ENCODE measurements at regions not wholly inside any gene's neighbourhood (a gene's known extent, or its start where the extent isn't known, plus 50 kb on each side); places are given as distances from the start of the nearest gene placed in this dataset.

DNA sequence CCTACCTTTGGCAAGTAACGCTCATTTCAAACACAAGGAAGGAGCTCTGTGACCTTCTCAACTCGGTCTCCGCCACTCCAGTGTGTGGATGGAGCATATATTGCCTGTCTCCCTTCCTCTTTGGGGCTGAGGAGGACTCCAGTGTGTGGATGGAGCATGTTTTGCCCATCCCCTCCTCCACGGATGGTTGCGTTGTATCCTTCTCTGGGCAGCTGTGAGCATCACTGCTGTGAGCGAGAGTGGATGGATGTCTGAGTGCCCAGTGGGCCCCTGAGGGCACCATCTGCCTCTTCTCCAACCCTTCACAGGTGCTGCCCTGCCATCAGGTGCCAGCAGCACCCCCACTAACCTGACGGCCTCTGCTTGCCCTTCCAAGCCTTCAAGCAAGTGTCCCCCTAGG lies 186.2 kb downstream of the TEX29 start:
- no peaks in the 10 kb centered on the region for H4K20me1 ChIP-seq (ENCODE audit: low read depth, low read length)
- no peak overlapping the region for H2AFZ ChIP-seq (ENCODE audit: low read depth, low read length, severe bottlenecking)
- no peak overlapping the region for H3K4me3 ChIP-seq (ENCODE audit: insufficient read depth, low read length, poor library complexity, severe bottlenecking)
- no peaks in the 10 kb centered on the region for H3K9me2 ChIP-seq (replicated peaks; ENCODE audit: insufficient read depth, low read length)
- TF ChIP-seq EZH2phosphoT487 (conservative IDR thresholded peaks at IDR 0.05; ENCODE audit: low read length): no peak
- TF ChIP-seq, protein P1, sequence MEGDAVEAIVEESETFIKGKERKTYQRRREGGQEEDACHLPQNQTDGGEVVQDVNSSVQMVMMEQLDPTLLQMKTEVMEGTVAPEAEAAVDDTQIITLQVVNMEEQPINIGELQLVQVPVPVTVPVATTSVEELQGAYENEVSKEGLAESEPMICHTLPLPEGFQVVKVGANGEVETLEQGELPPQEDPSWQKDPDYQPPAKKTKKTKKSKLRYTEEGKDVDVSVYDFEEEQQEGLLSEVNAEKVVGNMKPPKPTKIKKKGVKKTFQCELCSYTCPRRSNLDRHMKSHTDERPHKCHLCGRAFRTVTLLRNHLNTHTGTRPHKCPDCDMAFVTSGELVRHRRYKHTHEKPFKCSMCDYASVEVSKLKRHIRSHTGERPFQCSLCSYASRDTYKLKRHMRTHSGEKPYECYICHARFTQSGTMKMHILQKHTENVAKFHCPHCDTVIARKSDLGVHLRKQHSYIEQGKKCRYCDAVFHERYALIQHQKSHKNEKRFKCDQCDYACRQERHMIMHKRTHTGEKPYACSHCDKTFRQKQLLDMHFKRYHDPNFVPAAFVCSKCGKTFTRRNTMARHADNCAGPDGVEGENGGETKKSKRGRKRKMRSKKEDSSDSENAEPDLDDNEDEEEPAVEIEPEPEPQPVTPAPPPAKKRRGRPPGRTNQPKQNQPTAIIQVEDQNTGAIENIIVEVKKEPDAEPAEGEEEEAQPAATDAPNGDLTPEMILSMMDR (IDR thresholded peaks at IDR 0.05; ENCODE audit: insufficient read depth, low read length, poor library complexity, severe bottlenecking): no peak
- no peaks in the 10 kb centered on the region for H3K27me3 ChIP-seq (ENCODE audit: low read length)
- no peaks in the 10 kb centered on the region for H3K79me2 ChIP-seq (ENCODE audit: insufficient read depth, low read length)
- no peaks in the 10 kb centered on the region for H3F3A ChIP-seq (ENCODE audit: insufficient read depth)
- no peak overlapping the region for H3K4me2 ChIP-seq (ENCODE audit: low read depth, low read length, poor library complexity, severe bottlenecking)
- no peak overlapping the region for H3K9ac ChIP-seq (ENCODE audit: low read length)
- H3K27ac ChIP-seq (ENCODE audit: low read depth, low read length): no peak overlapping the region
- no peaks in the 10 kb centered on the region for H3K36me3 ChIP-seq (ENCODE audit: low read length)
- no peaks in the 10 kb centered on the region for H3K9me3 ChIP-seq (ENCODE audit: insufficient read depth, low read length)

DNA sequence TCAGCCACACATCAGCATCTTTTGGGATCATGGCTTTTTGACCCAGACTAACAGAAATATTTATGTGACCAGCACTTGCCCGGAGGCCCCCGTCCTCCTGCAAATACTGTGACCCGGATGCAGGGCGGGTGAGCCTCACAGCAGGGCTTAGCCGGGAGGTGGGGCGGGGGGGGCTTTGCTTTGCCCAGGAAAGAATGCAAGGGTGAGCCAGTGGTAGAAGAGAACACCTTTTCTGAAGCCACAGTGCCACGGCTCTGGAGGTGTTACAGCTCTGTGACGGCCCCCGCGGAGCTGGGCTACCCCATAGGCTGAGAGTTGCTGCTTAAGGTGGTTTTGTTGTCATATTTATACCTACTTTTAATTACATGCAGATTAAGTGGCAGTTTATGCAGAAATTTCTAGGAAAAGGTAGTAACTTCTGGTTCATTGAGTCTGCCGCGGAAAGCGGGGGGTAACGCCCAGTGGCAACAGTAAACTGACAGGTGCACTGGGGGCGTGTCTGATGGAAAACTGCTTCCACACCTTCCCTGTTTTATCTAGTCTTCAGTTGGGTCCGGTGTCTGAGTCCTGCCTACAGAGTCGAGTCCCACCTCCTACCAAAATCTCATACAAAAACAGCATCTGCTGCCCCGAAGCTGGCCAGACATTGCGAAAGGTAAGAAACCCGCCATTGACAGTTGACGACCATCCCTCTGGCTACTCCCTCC lies 187.9 kb downstream of the TEX29 start:
- H3K9ac ChIP-seq (ENCODE audit: low read length): no peak overlapping the region
- no peaks in the 10 kb centered on the region for H3K27me3 ChIP-seq (ENCODE audit: low read length)
- no peak overlapping the region for H3K4me3 ChIP-seq (ENCODE audit: insufficient read depth, low read length, poor library complexity, severe bottlenecking)
- H3K79me2 ChIP-seq (ENCODE audit: insufficient read depth, low read length): no peaks in the 10 kb centered on the region
- H3K4me2 ChIP-seq (ENCODE audit: low read depth, low read length, poor library complexity, severe bottlenecking): no peak overlapping the region
- H3K9me3 ChIP-seq (ENCODE audit: insufficient read depth, low read length): no peaks in the 10 kb centered on the region
- no peak for TF ChIP-seq EZH2phosphoT487 (conservative IDR thresholded peaks at IDR 0.05; ENCODE audit: low read length)
- TF ChIP-seq, protein P1 (IDR thresholded peaks at IDR 0.05; ENCODE audit: insufficient read depth, low read length, poor library complexity, severe bottlenecking): no peak
- H2AFZ ChIP-seq (ENCODE audit: low read depth, low read length, severe bottlenecking): no peak overlapping the region
- H3F3A ChIP-seq (ENCODE audit: insufficient read depth): no peaks in the 10 kb centered on the region
- no peaks in the 10 kb centered on the region for H3K36me3 ChIP-seq (ENCODE audit: low read length)
- H3K27ac ChIP-seq (ENCODE audit: low read depth, low read length): no peak overlapping the region
- H4K20me1 ChIP-seq (ENCODE audit: low read depth, low read length): no peaks in the 10 kb centered on the region
- no peaks in the 10 kb centered on the region for H3K9me2 ChIP-seq (replicated peaks; ENCODE audit: insufficient read depth, low read length)

DNA sequence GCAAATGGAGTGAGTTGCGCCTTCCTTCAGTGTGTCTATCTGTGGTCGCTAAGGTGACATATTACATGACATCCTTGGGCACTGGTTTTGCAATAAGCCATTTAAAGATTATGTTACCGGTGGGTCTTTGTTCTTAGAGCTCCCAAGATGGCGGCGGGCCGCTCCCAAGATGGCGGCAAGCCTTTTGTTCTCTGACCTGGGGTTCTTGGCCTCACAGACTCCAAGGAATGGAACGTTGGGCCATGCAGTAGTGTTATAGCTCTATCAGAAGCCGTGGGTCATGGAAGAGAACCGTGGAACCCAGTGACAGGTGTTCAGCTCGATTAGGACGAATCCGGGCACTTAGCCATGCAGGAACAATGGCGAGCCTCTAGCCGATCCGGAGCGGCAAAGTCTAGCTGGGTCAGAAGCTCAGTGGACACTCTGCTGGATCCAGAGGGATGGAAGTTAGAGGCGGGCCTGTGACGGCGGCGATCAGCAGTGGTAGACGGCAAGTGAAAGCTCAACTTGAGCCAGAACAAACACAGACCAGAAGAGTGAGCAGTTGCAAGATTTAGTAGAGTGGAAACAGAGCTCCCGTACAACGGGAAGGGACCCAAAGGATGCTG lies 188.6 kb downstream of the TEX29 start:
- Histone ChIP-seq H3K27me3 (ENCODE audit: low read length) (no peaks in the 10 kb centered on the region), H3K36me3 (ENCODE audit: low read length) (no peaks in the 10 kb centered on the region), H3K27ac (ENCODE audit: low read depth, low read length) (no peak overlapping the region), H3K9ac (ENCODE audit: low read length) (no peak overlapping the region), H4K20me1 (ENCODE audit: low read depth, low read length) (no peaks in the 10 kb centered on the region), H3K9me2 (replicated peaks; ENCODE audit: insufficient read depth, low read length) (no peaks in the 10 kb centered on the region), H3K79me2 (ENCODE audit: insufficient read depth, low read length) (no peaks in the 10 kb centered on the region), H3K4me3 (ENCODE audit: insufficient read depth, low read length, poor library complexity, severe bottlenecking) (no peak overlapping the region), H2AFZ (ENCODE audit: low read depth, low read length, severe bottlenecking) (no peak overlapping the region), H3F3A (ENCODE audit: insufficient read depth) (no peaks in the 10 kb centered on the region), H3K9me3 (ENCODE audit: insufficient read depth, low read length) (no peaks in the 10 kb centered on the region), H3K4me2 (ENCODE audit: low read depth, low read length, poor library complexity, severe bottlenecking) (no peak overlapping the region)
- no peak for TF ChIP-seq EZH2phosphoT487 (conservative IDR thresholded peaks at IDR 0.05; ENCODE audit: low read length)
- TF ChIP-seq, protein P1 (IDR thresholded peaks at IDR 0.05; ENCODE audit: insufficient read depth, low read length, poor library complexity, severe bottlenecking): no peak
